HCT116 (cell line): ENCODE measurements at regions not wholly inside any gene's neighbourhood (a gene's known extent, or its start where the extent isn't known, plus 50 kb on each side); places are given as distances from the start of the nearest gene placed in this dataset.

Experiments
- ATAC-seq: fragments of 200-7000 bp; cut with Tn5 transposase; 2 replicates; pipeline ENCODE4 v1.9.1; 2020; ENCODE audit warnings: mild to moderate bottlenecking, moderate library complexity
- BruUV-seq: library from RNA; stranded (reverse); fragments of 400-500 nt; replicated peaks from 2 replicates; lab custom pipeline; 2021; lab: Mats Ljungman, UMichigan
- CTCF ChIA-PET: fragments of 300-600 bp; sonication (Branson Sonifier 250); formaldehyde crosslinking; loops from one replicate; lab custom pipeline; 2021; ENCODE audit warnings: antibody characterized with exemption; lab: Charles Lee
- POLR2A ChIA-PET: fragments of 300-600, 350-600 bp; sonication (Branson Sonifier 250); formaldehyde crosslinking; loops from one replicate; lab custom pipeline; 2021; ENCODE audit warnings: antibody characterized with exemption; lab: Charles Lee
- RAD21 ChIA-PET, 2 experiments: fragments of 300-600 bp; sonication (Branson Sonifier 250); formaldehyde crosslinking; loops; one replicate each; lab custom pipeline; 2023; ENCODE audit warnings: low total read pairs in 2 of 2; ENCODE audit not compliant: uncharacterized antibody in 2 of 2, unreplicated experiment in 2 of 2, low non-redundant PET in 1 of 2; lab: Charles Lee
- DNase-seq: peaks from one replicate; pipeline ENCODE4 v3.0.0-alpha.2; 2010; ENCODE audit warnings: low read depth, low spot score
- H2AFZ ChIP-seq: fragments of 200-600 bp; shearing (Covaris generic), sonication (generic); 2 replicates; pipeline ENCODE4 v1.6.1; 2017; ENCODE audit warnings: low read depth, mixed run types, mixed read lengths, antibody characterized with exemption, low read length; ENCODE audit not compliant: poor library complexity, severe bottlenecking
- H3K27ac ChIP-seq: 2 replicates; pipeline ENCODE4 v1.5.1; 2012; ENCODE audit warnings: low read depth, low read length
- H3K27me3 ChIP-seq: fragments of 200-600 bp; sonication (generic); 2 replicates; pipeline ENCODE4 v1.6.1; 2016; ENCODE audit warnings: mixed run types, low read length, mixed read lengths; ENCODE audit not compliant: insufficient read depth
- H3K36me3 ChIP-seq, 2 experiments: fragments of 200-500 bp in 1 of 2; fragments of 200-600 bp in 1 of 2; sonication (Bioruptor generic) in 1 of 2; sonication (generic) in 1 of 2; 2 replicates each; pipeline versions ENCODE4 v1.5.1 to v1.6.1; 2014 to 2016; ENCODE audit warnings: low read length in 2 of 2, inconsistent platforms in 1 of 2, mixed read lengths in 1 of 2, mixed run types in 1 of 2; ENCODE audit not compliant: insufficient read depth in 2 of 2, control insufficient read depth in 1 of 2
- H3K4me1 ChIP-seq, 2 experiments: fragments of 200-600 bp in 1 of 2; sonication (generic) in 1 of 2; 2 replicates each; pipeline versions ENCODE4 v1.5.1 to v1.6.1; 2012 to 2017; ENCODE audit warnings: low read length in 2 of 2, inconsistent platforms in 1 of 2, mild to moderate bottlenecking in 1 of 2, mixed read lengths in 1 of 2, mixed run types in 1 of 2, moderate library complexity in 1 of 2; ENCODE audit not compliant: insufficient read depth in 2 of 2, control insufficient read depth in 1 of 2
- H3K4me2 ChIP-seq: fragments of 200-600 bp; sonication (generic); 2 replicates; pipeline ENCODE4 v1.6.1; 2017; ENCODE audit warnings: mixed run types, low read length, mixed read lengths
- H3K4me3 ChIP-seq, 2 experiments: fragments of 200-600 bp in 1 of 2; sonication (generic) in 1 of 2; replicated peaks in 1 of 2; 2 replicates each; pipeline ENCODE4 v1.5.1; 2011 to 2016; ENCODE audit warnings: low read length in 2 of 2, control low read depth in 1 of 2, low read depth in 1 of 2, mild to moderate bottlenecking in 1 of 2, mixed read lengths in 1 of 2, mixed run types in 1 of 2
- H3K79me2 ChIP-seq: fragments of 200-600 bp; sonication (generic); 2 replicates; pipeline ENCODE4 v1.6.1; 2017; ENCODE audit warnings: mild to moderate bottlenecking, mixed run types, low read length, moderate library complexity, mixed read lengths; ENCODE audit not compliant: insufficient read depth
- H3K9ac ChIP-seq: fragments of 200-600 bp; sonication (generic); 2 replicates; pipeline ENCODE4 v1.6.1; 2016; ENCODE audit warnings: low read length, mixed read lengths
- H3K9me2 ChIP-seq: fragments of 200-600 bp; sonication (generic), shearing (Covaris generic); 2 replicates; pipeline ENCODE4 v1.6.1; 2017; ENCODE audit warnings: mixed run types, mild to moderate bottlenecking, moderate library complexity; ENCODE audit not compliant: insufficient read depth
- H3K9me3 ChIP-seq, 2 experiments: fragments of 200-500 bp in 1 of 2; fragments of 200-600 bp in 1 of 2; sonication (Bioruptor generic) in 1 of 2; sonication (generic) in 1 of 2; 2 replicates each; pipeline ENCODE4 v1.6.1; 2014 to 2017; ENCODE audit warnings: low read length in 2 of 2, mixed read lengths in 2 of 2, inconsistent platforms in 1 of 2, low read depth in 1 of 2, mild to moderate bottlenecking in 1 of 2, mixed run types in 1 of 2, moderate library complexity in 1 of 2; ENCODE audit not compliant: control insufficient read depth in 1 of 2, insufficient read depth in 1 of 2
- H4K20me1 ChIP-seq: fragments of 200-600 bp; sonication (generic), shearing (Covaris generic); 2 replicates; pipeline ENCODE4 v1.6.1; 2017; ENCODE audit warnings: mixed run types, mild to moderate bottlenecking, moderate library complexity; ENCODE audit not compliant: insufficient read depth
- CBX3 ChIP-seq: IDR thresholded peaks from 2 replicates; pipeline ENCODE4 v1.6.1; 2012; ENCODE audit warnings: low read depth
- CEBPB ChIP-seq: IDR thresholded peaks from 2 replicates; pipeline ENCODE4 v1.6.1; 2012; ENCODE audit warnings: low read depth
- EGR1 ChIP-seq: IDR thresholded peaks from 2 replicates; pipeline ENCODE4 v1.6.1; 2012; ENCODE audit warnings: low read depth
- ELF1 ChIP-seq: IDR thresholded peaks from 2 replicates; pipeline ENCODE4 v1.6.1; 2012; ENCODE audit warnings: low read depth, borderline replicate concordance
- EZH2 ChIP-seq: fragments of 200-600 bp; sonication (generic); IDR thresholded peaks from 2 replicates; pipeline ENCODE4 v1.6.1; 2017; ENCODE audit warnings: antibody characterized with exemption, mixed run types
- EZH2phosphoT487 ChIP-seq: fragments of 200-600 bp; IDR thresholded peaks from 2 replicates; pipeline ENCODE4 v1.6.1; 2018; ENCODE audit warnings: antibody characterized with exemption, borderline replicate concordance
- FOSL1 ChIP-seq: IDR thresholded peaks from 2 replicates; pipeline ENCODE4 v1.6.1; 2012; ENCODE audit warnings: low read depth
- JUND ChIP-seq: IDR thresholded peaks from 2 replicates; pipeline ENCODE4 v1.6.1; 2012
- POLR2AphosphoS5 ChIP-seq: IDR thresholded peaks from 2 replicates; pipeline ENCODE4 v1.6.1; 2011; ENCODE audit warnings: mild to moderate bottlenecking, low read depth, low read length, moderate library complexity
- RAD21 ChIP-seq: IDR thresholded peaks from 2 replicates; pipeline ENCODE4 v1.6.1; 2012; ENCODE audit warnings: low read depth, mild to moderate bottlenecking
- SP1 ChIP-seq: IDR thresholded peaks from 2 replicates; pipeline ENCODE4 v1.6.1; 2012; ENCODE audit warnings: low read depth
- SRF ChIP-seq: IDR thresholded peaks from 2 replicates; pipeline ENCODE4 v1.6.1; 2012; ENCODE audit warnings: low read depth
- ZFX ChIP-seq: fragments of 450-650 bp; IDR thresholded peaks from 2 replicates; pipeline ENCODE4 v1.6.1; 2017
- ZNF274 ChIP-seq: fragments of 200-500 bp; sonication (Bioruptor generic); IDR thresholded peaks from 2 replicates; pipeline ENCODE4 v1.6.1; 2014; ENCODE audit warnings: mild to moderate bottlenecking, low read depth, low read length, inconsistent platforms
- intact Hi-C: fragments of 100-400 bp; cut with micrococcal nuclease; formaldehyde crosslinking; loops from 2 replicates; pipeline ENCODE4 v1.10.0; 2022
- TF ChIP-seq, protein P1 (sequence below): IDR thresholded peaks from 2 replicates; pipeline ENCODE4 v1.6.1; 2012
- TF ChIP-seq, protein P2 (sequence below): IDR thresholded peaks from 2 replicates; pipeline ENCODE4 v1.6.1; 2012
- TF ChIP-seq, protein P3 (sequence below): IDR thresholded peaks from 2 replicates; pipeline ENCODE4 v1.6.1; 2012; ENCODE audit warnings: low read depth

DNA sequence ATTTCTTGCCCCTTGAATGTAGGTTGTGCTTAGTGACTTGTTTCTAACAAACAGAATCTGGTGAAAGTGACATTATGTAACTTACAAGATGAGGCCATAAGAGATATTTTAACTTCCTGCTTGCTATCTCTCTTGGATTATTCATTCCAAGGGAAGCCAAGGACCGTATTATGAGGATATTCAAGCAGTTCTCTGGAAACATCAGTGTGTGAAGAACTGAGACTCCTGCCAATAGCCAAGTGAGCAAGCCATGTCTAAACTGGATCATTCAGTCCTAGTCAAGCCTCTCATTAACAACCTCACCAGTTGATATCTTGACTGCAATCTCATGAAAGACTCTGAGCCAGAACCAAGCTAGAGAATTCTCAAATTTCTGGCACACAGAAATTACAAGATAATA, 765.1 kb upstream of the SLC8A1 start:
- ChIA-PET RAD21 (no interaction called here), POLR2A (no interaction called here), CTCF (no interaction called here)
- ATAC-seq: no peak
- DNase-seq: no peak
- no peaks in the 10 kb centered on the region for H4K20me1 ChIP-seq
- H3K9ac ChIP-seq: no peak overlapping the region
- H3K36me3 ChIP-seq: no peaks in the 10 kb centered on the region
- H3K27me3 ChIP-seq: no peaks in the 10 kb centered on the region
- TF ChIP-seq, protein P1, sequence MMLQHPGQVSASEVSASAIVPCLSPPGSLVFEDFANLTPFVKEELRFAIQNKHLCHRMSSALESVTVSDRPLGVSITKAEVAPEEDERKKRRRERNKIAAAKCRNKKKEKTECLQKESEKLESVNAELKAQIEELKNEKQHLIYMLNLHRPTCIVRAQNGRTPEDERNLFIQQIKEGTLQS: no peak
- TF ChIP-seq POLR2AphosphoS5 (no peak), SRF (no peak), ZNF274 (no peak), EZH2 (no peak), CEBPB (no peak), EZH2phosphoT487 (no peak), JUND (no peak), EGR1 (no peak), ELF1 (no peak)
- TF ChIP-seq, protein P2, sequence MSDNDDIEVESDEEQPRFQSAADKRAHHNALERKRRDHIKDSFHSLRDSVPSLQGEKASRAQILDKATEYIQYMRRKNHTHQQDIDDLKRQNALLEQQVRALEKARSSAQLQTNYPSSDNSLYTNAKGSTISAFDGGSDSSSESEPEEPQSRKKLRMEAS: no peak
- H3K79me2 ChIP-seq: no peaks in the 10 kb centered on the region
- no peaks in the 10 kb centered on the region for H3K9me2 ChIP-seq
- H3K4me1 ChIP-seq: no peaks in the 10 kb centered on the region
- intact Hi-C loops: no loop called here
- H3K9me3 ChIP-seq: no peaks in the 10 kb centered on the region; a peak in 2 of 4 replicates
- BruUV-seq: no TSS peak
- no peak overlapping the region for H3K27ac ChIP-seq
- no peak overlapping the region for H2AFZ ChIP-seq
- H3K4me2 ChIP-seq: no peak overlapping the region
- H3K4me3 ChIP-seq: no peak overlapping the region

DNA sequence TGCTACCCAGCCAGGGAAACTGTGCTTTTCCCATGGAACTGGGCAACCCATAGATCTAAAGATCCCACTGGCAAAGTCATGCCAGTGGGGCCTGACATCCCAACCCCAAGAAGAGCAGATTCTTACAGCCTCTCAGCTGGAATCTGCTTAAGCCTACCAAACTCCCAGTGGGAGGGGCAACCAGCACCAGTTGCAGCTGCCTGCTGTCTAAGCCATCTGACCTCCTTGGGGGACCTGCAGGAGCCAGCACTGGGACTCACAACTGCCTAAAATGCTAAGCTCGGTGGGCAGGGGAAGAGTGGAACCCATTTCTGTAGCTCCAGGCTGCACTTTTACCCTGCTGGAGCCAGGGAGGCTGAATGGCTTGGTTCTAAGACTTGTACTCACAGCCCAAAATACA, 770.7 kb upstream of the SLC8A1 start:
- ATAC-seq (no peak), DNase-seq (no peak)
- Histone ChIP-seq H4K20me1 (no peaks in the 10 kb centered on the region), H2AFZ (no peak overlapping the region), H3K79me2 (no peaks in the 10 kb centered on the region), H3K9ac (no peak overlapping the region), H3K4me2 (no peak overlapping the region), H3K4me1 (no peaks in the 10 kb centered on the region), H3K4me3 (no peak overlapping the region), H3K36me3 (no peaks in the 10 kb centered on the region), H3K9me2 (no peaks in the 10 kb centered on the region), H3K9me3 (peaks cover 0 to 2% of the 10 kb centered on the region in 2 experiments; a peak in 2 of 4 replicates), H3K27ac (no peak overlapping the region), H3K27me3 (no peaks in the 10 kb centered on the region)
- POLR2A ChIA-PET: no interaction called here
- RAD21 ChIA-PET: no interaction called here
- intact Hi-C loops: no loop called here
- CTCF ChIA-PET: no interaction called here
- no TSS peak for BruUV-seq
- TF ChIP-seq ELF1: no peak
- no peak for TF ChIP-seq ZNF274
- TF ChIP-seq, protein P3, sequence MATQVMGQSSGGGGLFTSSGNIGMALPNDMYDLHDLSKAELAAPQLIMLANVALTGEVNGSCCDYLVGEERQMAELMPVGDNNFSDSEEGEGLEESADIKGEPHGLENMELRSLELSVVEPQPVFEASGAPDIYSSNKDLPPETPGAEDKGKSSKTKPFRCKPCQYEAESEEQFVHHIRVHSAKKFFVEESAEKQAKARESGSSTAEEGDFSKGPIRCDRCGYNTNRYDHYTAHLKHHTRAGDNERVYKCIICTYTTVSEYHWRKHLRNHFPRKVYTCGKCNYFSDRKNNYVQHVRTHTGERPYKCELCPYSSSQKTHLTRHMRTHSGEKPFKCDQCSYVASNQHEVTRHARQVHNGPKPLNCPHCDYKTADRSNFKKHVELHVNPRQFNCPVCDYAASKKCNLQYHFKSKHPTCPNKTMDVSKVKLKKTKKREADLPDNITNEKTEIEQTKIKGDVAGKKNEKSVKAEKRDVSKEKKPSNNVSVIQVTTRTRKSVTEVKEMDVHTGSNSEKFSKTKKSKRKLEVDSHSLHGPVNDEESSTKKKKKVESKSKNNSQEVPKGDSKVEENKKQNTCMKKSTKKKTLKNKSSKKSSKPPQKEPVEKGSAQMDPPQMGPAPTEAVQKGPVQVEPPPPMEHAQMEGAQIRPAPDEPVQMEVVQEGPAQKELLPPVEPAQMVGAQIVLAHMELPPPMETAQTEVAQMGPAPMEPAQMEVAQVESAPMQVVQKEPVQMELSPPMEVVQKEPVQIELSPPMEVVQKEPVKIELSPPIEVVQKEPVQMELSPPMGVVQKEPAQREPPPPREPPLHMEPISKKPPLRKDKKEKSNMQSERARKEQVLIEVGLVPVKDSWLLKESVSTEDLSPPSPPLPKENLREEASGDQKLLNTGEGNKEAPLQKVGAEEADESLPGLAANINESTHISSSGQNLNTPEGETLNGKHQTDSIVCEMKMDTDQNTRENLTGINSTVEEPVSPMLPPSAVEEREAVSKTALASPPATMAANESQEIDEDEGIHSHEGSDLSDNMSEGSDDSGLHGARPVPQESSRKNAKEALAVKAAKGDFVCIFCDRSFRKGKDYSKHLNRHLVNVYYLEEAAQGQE: no peak
- TF ChIP-seq CEBPB: no peak
- no peak for TF ChIP-seq EZH2
- no peak for TF ChIP-seq FOSL1
- TF ChIP-seq CBX3: no peak
- no peak for TF ChIP-seq SP1
- TF ChIP-seq EZH2phosphoT487: no peak
- TF ChIP-seq ZFX: no peak
- no peak for TF ChIP-seq RAD21
- TF ChIP-seq, protein P2: no peak
- TF ChIP-seq SRF: no peak
